Right lobe of liver (tissue), 4 donors: ENCODE measurements at regions not wholly inside any gene's neighbourhood (a gene's known extent, or its start where the extent isn't known, plus 50 kb on each side); places are given as distances from the start of the nearest gene placed in this dataset.

Experiments used
- CTCF ChIP-seq, 4 donors: fragments of 200-600 bp in 3 of 4; fragments of 450-650 bp in 1 of 4; IDR thresholded peaks; one replicate each; pipeline versions ENCODE4 v1.5.1 to v1.8.0; 2016 to 2022; ENCODE audit warnings: antibody characterized with exemption in 4 of 4, mild to moderate bottlenecking in 2 of 4
- POLR2A ChIP-seq: fragments of 450-650 bp; IDR thresholded peaks from one replicate; pipeline ENCODE4 v1.6.1; 2017; ENCODE audit warnings: antibody characterized with exemption, mild to moderate bottlenecking
- donor health status: DM: no; HTN: no; CAD: no.
- donor health status: DM: no; HTN: no; CAD: no.
- donor health status: DM: no; HTN: yes; CAD: no.

GRCh38 chr10:14438576-14438975 lies 107.9 kb upstream of the FRMD4A start:
- TF ChIP-seq POLR2A, result no peak
- TF ChIP-seq CTCF (IDR thresholded peaks at IDR 0.05), result no peak
